Stimulated activated naive CD8-positive, alpha-beta T cell treated with anti-CD3 and anti-CD28 coated beads, Interleukin-15, amount 100 ng/mL, for 72 hours (primary cell): ENCODE measurements at regions not wholly inside any gene's neighbourhood (a gene's known extent, or its start where the extent isn't known, plus 50 kb on each side); places are given as distances from the start of the nearest gene placed in this dataset.
"Not testable (repeated sequence)": the region's sequence is repeated elsewhere in the genome, so short reads cannot be mapped to it uniquely, and the experiment has no call there.

Experiments
- ATAC-seq: fragments of 150-1000 bp; cut with Tn5 transposase; 2 replicates; pipeline ENCODE4 v1.10.0; 2021; ENCODE audit warnings: mild to moderate bottlenecking, moderate library complexity
- DNase-seq, 2 donors: peaks; one replicate each; pipeline ENCODE4 v3.0.0; 2021 to 2022
- H3K27ac Mint-ChIP-seq, 2 donors: one replicate each; pipeline ENCODE4 v1.8.0; 2022; ENCODE audit warnings: mild to moderate bottlenecking in 2 of 2, mixed read lengths in 2 of 2, moderate library complexity in 2 of 2
- H3K27me3 Mint-ChIP-seq: one replicate; pipeline ENCODE4 v1.8.0; 2022; ENCODE audit warnings: mixed read lengths
- H3K4me1 Mint-ChIP-seq: one replicate; pipeline ENCODE4 v1.8.0; 2022; ENCODE audit warnings: mild to moderate bottlenecking, mixed read lengths
- H3K4me3 Mint-ChIP-seq, 2 donors: one replicate each; pipeline ENCODE4 v1.8.0; 2022; ENCODE audit warnings: mild to moderate bottlenecking in 2 of 2, mixed read lengths in 2 of 2, moderate library complexity in 1 of 2
- H3K9me3 Mint-ChIP-seq, 2 donors: one replicate each; pipeline ENCODE4 v1.8.0; 2022; ENCODE audit warnings: mixed read lengths in 2 of 2

DNA sequence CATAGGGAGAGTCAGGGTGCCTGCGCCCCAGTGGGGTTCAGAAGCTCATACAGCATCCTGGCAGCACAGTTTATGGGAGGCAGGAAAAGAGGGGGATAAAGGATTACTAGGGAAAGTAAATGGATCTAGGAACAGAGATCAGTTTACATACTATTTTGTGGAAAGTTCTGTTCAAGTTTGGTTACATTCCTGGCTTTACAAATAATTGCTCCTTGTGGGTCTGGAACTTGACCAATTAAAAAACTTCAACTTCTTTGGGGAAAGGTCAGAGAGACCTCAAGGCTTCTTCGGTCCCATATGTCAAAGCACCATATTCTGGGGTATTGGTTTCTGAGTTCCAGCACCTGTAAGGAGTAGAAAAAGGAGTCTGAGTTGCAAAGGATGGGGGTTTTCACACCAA, 64.1 kb downstream of the ZDHHC19 start:
- ATAC-seq (no peak), DNase-seq (no peak)
- no peak overlapping the region for H3K4me3 Mint-ChIP-seq
- no peak overlapping the region for H3K27ac Mint-ChIP-seq
- H3K4me1 Mint-ChIP-seq = peaks cover 9% of the 10 kb centered on the region
- no peaks in the 10 kb centered on the region for H3K27me3 Mint-ChIP-seq
- no peaks in the 10 kb centered on the region for H3K9me3 Mint-ChIP-seq

DNA sequence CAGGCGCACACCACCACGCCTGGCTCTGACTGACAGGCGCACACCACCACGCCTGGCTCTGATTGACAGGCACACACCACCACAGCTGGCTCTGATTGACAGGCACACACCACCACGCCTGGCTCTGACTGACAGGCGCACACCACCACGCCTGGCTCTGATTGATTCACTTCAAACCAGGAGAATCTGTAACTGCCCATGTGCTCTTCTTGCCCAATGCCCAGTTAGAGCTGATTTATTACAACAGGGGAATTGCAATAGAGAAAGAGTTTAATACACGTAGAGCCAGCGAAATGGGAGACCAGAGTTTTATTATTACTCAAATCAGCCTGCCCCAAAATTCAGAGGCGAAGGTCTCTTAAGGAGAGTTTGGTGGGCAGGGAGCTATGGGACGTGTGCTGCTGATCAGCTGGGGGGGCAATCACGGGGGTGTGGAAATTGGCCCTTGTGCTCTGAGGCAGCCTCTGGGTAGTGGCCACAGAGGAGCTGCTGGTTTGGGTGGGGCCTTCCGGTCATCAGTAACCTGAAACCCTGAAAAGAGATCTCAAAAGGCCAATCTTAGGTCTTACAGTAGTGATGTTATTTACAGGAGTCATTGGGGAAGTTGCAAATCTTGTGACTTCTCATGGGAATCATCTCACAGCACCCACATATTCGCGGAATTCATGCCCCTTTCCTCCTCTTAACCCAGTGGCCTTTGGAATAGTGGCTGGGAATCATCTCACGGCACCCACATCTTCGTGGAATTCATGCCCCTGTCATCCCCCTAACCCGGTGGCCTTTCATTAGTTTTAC, 63.8 kb upstream of the TFRC start:
- H3K27ac Mint-ChIP-seq = no peak overlapping the region
- peaks cover 19% of the 10 kb centered on the region for H3K4me1 Mint-ChIP-seq
- ATAC-seq (no peak), DNase-seq (no peak)
- H3K27me3 Mint-ChIP-seq = no peaks in the 10 kb centered on the region
- no peak overlapping the region for H3K4me3 Mint-ChIP-seq
- H3K9me3 Mint-ChIP-seq = no peaks in the 10 kb centered on the region

DNA sequence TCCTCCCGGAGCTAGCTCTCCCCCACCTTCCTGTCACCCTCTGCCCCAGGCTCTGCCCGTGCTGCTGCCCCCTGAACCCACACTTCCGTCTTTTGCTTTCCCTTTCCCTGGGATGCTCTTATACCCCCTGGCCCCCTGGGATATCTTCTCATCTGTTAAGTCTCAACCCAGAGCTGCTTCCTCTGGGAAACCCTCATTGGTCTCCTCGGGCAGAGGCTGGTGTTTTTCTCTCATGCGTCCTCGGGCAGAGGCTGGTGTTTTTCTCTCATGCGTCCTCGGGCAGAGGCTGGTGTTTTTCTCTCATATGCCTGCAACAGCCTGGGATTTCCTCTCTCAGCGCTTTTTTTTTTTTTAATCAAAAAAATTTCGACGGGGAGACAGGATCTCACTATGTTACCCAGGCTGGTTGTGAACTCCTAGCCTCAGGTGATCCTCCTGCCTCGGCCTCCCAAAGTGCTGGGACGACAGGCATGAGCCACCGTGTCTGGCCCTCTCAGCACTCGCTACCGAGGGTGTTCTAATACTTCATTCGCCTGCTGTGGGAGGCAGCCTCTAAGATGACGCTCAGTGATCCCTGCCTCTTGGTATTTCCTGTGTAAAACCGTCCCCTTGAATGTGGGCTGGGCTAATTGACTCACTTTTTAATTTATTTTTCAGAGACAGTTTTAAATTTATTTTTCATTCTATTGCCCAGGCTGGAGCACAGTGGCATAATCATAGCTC, 62.7 kb upstream of the TFRC start:
- Mint-ChIP-seq H3K27me3 (no peaks in the 10 kb centered on the region), H3K27ac (peak overlapping the region in 1 of 2 donors; percentile 82), H3K4me3 (no peak overlapping the region), H3K9me3 (no peaks in the 10 kb centered on the region), H3K4me1 (peaks cover 30% of the 10 kb centered on the region)
- no peak for DNase-seq
- ATAC-seq = no peak

DNA sequence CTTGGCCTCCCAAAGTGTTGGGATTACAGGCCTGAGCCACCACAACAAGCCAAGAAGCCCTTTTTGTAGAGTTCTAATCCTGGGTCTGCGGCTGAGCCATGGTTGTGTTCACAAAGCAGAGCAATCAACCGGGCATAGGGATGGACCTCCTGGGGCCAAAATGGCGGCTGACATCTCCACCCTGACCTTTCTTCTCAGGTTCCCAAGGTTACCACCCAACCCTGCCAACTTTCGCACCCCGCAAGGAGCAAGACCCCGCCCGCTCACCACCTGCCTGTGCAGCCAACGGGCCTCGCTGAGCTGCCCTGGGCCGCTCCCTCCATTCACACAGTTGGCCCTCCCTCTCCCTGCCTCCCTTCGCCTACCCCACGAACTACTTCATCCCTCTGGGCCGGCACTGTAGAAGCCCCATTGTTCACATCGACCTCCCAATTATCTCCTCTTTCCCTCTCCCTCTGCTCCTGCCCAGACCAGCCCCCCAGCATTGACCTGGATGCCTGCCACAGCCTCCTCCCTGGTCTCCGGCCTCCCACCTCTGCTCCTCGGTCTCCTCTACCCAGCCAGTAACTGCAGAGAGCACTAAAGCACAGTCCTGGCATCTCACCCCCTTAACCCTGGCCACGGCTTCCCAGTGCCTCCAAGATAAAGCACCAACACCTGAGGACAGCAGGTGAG, 62.0 kb upstream of the TFRC start:
- no peak for ATAC-seq
- Mint-ChIP-seq H3K4me1 (peaks cover 30% of the 10 kb centered on the region), H3K27me3 (no peaks in the 10 kb centered on the region), H3K9me3 (no peaks in the 10 kb centered on the region), H3K4me3 (no peak overlapping the region), H3K27ac (no peak overlapping the region)
- DNase-seq = no peak

DNA sequence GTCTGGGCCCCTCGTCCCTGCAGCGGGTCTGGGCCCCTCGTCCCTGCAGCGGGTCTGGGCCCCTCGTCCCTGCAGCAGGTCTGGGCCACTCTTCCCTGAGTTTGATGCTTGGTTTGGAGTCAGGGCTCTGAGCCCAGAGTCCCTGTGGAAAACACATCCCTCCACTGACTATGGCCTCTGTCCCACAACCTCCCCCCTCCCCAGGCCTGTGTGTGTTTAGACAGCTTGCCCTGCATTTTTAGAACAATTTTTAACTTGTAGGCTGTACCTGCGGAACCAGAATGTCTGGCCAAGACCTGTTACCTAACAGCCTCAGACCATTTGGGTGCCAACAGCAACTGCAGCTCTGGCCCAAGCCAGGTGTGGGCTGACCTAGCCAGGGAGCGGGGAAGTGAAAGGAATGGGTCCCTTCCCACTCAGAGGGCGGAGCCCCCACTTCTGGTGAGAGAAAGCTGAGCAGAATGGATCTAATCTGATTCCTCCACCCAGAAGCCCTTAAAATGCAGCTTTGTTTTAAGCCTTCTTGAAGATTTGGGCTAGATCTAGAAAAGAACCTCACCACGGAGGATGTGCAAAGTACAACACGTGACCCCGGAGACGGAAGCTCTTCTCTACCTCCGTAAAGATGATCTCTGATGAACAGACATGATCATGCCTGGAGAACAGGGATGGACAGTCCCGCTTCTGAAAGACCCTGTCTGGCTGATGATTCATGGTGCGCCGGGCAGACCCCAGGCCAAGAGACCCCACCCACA, 60.5 kb upstream of the TFRC start:
- Mint-ChIP-seq H3K27me3 (no peaks in the 10 kb centered on the region), H3K4me1 (peaks cover 30% of the 10 kb centered on the region), H3K9me3 (no peaks in the 10 kb centered on the region), H3K27ac (peak overlapping the region in 1 of 2 donors; percentile 35), H3K4me3 (no peak overlapping the region)
- no peak for ATAC-seq
- no peak for DNase-seq

DNA sequence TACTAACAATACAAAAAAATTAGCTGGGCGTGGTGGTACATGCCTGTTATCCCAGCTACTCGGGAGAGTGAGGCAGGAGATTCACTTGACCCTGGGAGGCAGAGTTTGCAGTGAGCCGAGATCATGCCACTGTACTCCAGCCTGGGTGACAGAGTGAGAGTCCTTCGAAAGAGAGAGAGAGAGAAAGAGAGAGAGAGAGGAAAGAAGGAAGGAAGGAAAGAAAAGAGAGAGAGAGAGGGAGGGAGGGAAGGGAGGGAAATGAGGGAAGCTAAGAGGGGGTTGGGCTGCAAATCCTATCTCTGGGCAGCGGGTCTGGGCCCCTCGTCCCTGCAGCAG, 59.9 kb upstream of the TFRC start:
- ATAC-seq (no peak), DNase-seq (no peak)
- H3K4me3 Mint-ChIP-seq = no peak overlapping the region
- H3K27ac Mint-ChIP-seq = peak overlapping the region in 1 of 2 donors; percentile 37
- no peaks in the 10 kb centered on the region for H3K9me3 Mint-ChIP-seq
- no peaks in the 10 kb centered on the region for H3K27me3 Mint-ChIP-seq
- H3K4me1 Mint-ChIP-seq = peaks cover 30% of the 10 kb centered on the region

DNA sequence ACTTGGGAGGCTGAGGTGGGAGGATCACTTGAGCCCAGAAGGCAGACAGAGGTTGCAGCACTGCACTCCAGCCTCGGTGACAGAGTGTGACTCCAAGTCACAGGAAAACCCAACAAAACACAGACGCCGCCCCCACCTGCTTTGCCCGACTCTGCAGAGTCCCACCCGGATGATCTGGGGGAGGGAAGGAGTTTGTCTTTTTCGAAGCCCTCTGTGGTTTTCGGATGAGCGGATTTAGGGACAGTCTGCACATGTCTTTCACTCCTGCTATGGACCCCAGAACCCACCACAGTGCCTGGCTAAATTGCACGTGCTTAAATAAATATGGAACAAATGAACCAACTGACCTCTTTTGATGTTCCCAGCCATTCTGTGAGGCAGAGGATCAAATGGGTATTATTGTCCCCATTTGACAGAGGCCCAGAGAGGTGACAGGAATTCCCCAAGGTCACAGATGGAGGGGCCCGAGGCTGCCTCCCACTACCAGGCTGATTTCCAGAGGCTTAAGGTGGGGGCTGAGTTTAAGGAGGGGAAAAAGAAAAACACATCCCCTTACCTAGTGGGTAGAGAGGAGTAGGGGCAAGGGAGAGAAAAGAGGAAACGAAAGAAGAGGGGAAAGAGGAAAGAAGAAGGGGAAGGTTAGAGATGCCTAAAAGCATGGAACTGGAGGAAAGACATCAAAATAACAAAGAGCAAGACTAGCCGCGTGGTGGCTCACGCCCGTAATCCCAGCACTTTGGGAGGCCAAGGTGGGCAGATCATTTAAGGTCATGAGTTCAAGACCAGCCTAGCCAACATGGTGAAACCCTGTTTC, 59.4 kb upstream of the TFRC start:
- H3K4me3 Mint-ChIP-seq = peak overlapping the region in 1 of 2 donors; percentile 7
- ATAC-seq (no peak), DNase-seq (no peak)
- H3K27me3 Mint-ChIP-seq = no peaks in the 10 kb centered on the region
- H3K27ac Mint-ChIP-seq = peak overlapping the region; percentile 7 to 64
- H3K4me1 Mint-ChIP-seq = peaks cover 30% of the 10 kb centered on the region
- H3K9me3 Mint-ChIP-seq = no peaks in the 10 kb centered on the region

DNA sequence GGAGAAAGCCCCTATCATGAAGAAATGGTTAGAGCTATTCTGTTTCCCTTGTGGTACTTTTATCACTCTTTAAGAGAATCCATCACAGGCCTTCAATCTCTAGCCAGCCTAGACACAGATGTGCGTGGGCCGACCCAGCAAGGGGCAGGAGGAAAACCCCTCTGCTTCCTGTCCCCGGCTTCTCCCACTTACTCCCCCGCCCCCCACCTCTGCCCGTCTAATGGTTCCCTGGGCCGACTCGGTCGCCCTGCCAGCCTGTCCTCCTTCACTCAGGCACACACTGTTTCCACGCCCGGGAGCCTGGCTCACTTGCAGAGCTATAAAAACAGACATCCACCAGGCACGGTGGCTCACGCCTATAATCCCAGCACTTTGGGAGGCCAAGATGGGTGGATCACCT, 58.3 kb upstream of the TFRC start:
- peak overlapping the region; percentile 12 to 68 for H3K27ac Mint-ChIP-seq
- H3K27me3 Mint-ChIP-seq = no peaks in the 10 kb centered on the region
- DNase-seq = peak in 1 of 2 donors; percentile 16
- ATAC-seq = peak; percentile 42
- no peaks in the 10 kb centered on the region for H3K9me3 Mint-ChIP-seq
- peak overlapping the region in 1 of 2 donors; percentile 41 for H3K4me3 Mint-ChIP-seq
- peaks cover 30% of the 10 kb centered on the region for H3K4me1 Mint-ChIP-seq

DNA sequence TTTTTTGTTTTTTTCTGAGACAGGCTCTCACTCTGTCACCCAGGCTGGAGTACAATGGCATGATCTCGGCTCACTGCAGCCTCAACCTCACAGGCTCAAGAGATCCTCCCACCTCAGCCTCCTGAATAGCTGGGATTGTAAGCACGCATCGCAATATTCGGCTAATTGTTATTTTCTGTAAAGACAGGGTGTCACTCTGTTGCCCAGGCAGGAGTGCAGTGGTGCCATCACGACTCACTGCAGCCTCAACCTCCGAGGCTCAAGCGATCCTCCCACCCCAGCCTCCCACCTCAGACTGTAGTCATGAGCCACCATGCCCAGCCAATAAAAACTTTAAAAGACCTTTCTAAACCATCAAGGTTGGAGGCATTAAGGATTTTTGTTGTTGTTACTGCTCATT, 57.4 kb upstream of the TFRC start:
- Mint-ChIP-seq H3K4me1 (peaks cover 26% of the 10 kb centered on the region), H3K27me3 (no peaks in the 10 kb centered on the region), H3K9me3 (no peaks in the 10 kb centered on the region), H3K4me3 (no peak overlapping the region), H3K27ac (no peak overlapping the region)
- ATAC-seq = no peak
- DNase-seq = no peak

DNA sequence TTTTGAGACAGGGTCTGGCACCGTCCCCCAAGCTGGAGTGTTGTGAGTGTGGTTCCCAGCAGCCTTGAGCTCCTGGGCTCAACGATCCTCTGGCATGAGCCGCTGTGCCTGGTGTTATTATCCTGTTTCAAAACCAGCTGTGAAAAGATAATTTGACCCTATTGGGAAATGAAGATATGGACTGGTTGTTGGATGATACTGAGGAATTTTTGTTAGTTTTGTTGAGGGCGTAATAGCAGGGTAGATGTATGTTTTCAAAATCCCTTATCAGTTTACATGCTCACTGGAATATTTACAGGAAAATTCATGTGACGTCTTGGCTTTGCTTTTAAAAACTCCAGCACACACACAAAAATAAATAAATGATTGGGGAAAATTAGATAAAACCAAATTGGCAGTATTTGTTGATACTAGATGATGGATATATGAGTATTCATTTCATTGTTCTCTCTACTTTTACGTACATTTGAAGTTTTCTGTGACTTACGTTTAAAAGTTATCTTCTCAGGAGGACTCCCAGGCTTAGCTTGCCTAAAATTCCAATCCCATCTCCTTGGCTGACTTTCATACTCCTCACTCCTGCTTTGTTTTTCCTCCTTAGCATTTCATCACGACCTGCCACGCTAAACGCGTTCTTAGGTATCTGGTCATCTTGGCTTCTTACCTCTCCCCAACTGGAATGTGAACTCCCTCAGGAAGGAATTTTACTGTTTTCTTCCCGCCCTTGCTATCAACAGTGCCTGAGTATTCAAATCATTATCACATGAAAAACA, 56.8 kb upstream of the TFRC start:
- Mint-ChIP-seq H3K4me3 (no peak overlapping the region), H3K9me3 (no peaks in the 10 kb centered on the region), H3K27me3 (no peaks in the 10 kb centered on the region), H3K4me1 (peaks cover 22% of the 10 kb centered on the region), H3K27ac (no peak overlapping the region)
- no peak for DNase-seq
- no peak for ATAC-seq

DNA sequence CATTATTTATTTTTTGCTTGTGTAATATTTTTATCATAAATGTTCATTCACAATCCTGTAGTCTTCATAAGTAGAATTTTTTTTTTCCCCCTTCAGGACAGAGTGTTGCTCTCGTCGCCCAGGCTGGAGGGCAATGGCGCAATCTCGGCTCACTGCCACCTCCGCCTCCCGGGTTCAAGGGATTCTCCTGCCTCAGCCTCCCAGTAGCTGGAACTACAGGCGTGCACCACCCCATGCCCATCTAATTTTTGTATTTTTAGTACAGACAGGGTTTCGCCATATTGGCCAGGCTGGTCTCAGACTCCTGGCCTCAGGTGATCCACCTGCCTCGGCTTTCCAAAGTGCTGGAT, 54.7 kb upstream of the TFRC start:
- Mint-ChIP-seq H3K4me1 (peaks cover 21% of the 10 kb centered on the region), H3K27ac (peak overlapping the region in 1 of 2 donors; percentile 46)
- not testable (repeated sequence) for ATAC-seq, H3K4me3 Mint-ChIP-seq, DNase-seq, H3K27me3 Mint-ChIP-seq, H3K9me3 Mint-ChIP-seq

DNA sequence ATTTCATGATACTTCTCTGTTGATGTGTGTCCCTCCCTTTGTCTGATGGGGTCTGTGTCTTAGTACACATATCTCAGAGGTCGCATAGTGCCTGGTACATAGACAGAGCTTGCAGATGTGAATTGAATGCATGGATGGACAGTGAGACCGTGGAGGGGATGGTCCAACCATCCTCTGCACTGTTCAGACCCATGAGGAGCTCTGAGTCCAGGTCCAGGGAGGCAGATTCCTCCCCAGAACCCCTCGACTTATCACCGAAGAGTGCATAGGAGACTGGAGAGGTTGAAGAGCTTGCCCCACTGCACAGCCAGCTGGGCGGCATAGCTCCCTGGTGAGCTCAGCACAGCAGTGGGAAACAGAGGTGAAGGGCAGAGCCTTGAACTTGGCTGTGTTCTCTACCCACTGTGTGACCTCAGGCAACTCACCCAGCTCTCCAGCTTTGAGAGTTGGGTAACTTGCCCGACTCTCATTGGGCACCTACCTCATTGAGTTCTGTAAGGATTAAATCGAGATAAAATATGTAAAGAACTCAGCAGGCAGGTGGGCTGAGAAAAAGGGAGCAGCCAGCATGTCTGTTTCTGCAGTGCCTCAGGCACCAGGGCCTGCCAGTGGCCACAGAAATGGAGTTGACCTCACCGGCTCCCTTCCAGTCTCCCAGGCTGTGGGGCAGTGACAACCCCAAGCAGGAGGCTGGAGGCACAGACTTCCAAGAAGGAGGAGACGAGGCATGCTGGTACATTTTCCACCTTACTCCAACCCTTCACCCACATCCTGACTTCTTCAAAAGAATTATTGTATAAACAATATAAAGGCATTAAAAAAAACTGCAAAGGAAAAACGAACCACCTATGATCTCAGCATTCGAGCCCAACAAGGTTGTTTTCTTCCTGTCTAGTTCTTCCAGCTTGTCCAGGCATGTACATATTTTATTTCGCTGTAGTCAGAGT, 54.1 kb upstream of the TFRC start:
- H3K4me1 Mint-ChIP-seq = peaks cover 15% of the 10 kb centered on the region
- no peak for DNase-seq
- peak; percentile 23 for ATAC-seq

DNA sequence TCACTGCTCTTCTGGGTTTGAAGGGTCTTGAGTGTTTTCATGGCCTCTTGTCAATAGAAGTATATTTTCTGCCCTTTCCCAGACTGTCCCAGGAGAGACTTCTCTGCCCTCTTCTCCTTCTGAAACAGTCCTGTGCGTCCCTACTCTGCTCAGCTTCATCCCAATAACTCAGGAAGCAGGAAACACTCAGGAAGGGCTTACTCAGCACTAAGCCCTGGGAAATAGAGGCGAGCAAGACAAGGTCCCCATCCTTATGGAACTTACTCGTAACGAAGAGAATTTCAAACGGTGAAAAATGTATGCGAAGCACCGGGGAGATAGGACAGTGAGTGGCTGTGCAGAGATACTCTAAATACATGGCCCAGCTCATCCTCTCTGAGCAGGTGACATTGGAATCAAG, 52.8 kb upstream of the TFRC start:
- Mint-ChIP-seq H3K27ac (no peak overlapping the region), H3K27me3 (no peaks in the 10 kb centered on the region), H3K4me1 (peaks cover 2% of the 10 kb centered on the region), H3K9me3 (no peaks in the 10 kb centered on the region), H3K4me3 (no peak overlapping the region)
- ATAC-seq (no peak), DNase-seq (no peak)

More for the DNA sequence above, 54.1 kb upstream of the TFRC start:
- no peaks in the 10 kb centered on the region for H3K9me3 Mint-ChIP-seq
- no peak overlapping the region for H3K4me3 Mint-ChIP-seq
- no peaks in the 10 kb centered on the region for H3K27me3 Mint-ChIP-seq
- peak overlapping the region in 1 of 2 donors; percentile 46 for H3K27ac Mint-ChIP-seq
